ENCODE measurements at regions not wholly inside any gene's neighbourhood (a gene's known extent, or its start where the extent isn't known, plus 50 kb on each side); places are given as distances from the start of the nearest gene placed in this dataset.
"Not testable (repeated sequence)": the region's sequence is repeated elsewhere in the genome, so short reads cannot be mapped to it uniquely, and the experiment has no call there.

- no peak for DNase-seq (ENCODE audit: low read depth)
- TF ChIP-seq CTCF (conservative IDR thresholded peaks at IDR 0.05; ENCODE audit: low read length) = no peak
- H3K4me3 ChIP-seq (ENCODE audit: low read length) = no peak overlapping the region
Observed at GRCh38 chr5:52632281-52632680, 155.4 kb upstream of the ITGA1 start.

GRCh38 chr5:52634171-52634570 is 153.5 kb upstream of the ITGA1 start:
- not testable (repeated sequence) for DNase-seq (ENCODE audit: low read depth); H3K4me3 ChIP-seq (ENCODE audit: low read length)

- no peak overlapping the region for H3K4me3 ChIP-seq (ENCODE audit: low read length)
- DNase-seq (ENCODE audit: low read depth) = no peak
- TF ChIP-seq CTCF (conservative IDR thresholded peaks at IDR 0.05; ENCODE audit: low read length) = no peak
Observed at GRCh38 chr5:52638732-52639131, 149.0 kb upstream of the ITGA1 start.

- H3K4me3 ChIP-seq (ENCODE audit: low read length) = no peak overlapping the region
- DNase-seq (ENCODE audit: low read depth) = no peak
- TF ChIP-seq CTCF (conservative IDR thresholded peaks at IDR 0.05; ENCODE audit: low read length) = no peak
Observed at GRCh38 chr5:52648726-52649125, 139.0 kb upstream of the ITGA1 start.

- no peak for TF ChIP-seq CTCF (conservative IDR thresholded peaks at IDR 0.05; ENCODE audit: low read length)
- H3K4me3 ChIP-seq (ENCODE audit: low read length) = no peak overlapping the region
- DNase-seq (ENCODE audit: low read depth) = no peak
Observed at GRCh38 chr5:52655163-52655562, 132.6 kb upstream of the ITGA1 start.

GRCh38 chr5:52656569-52657246 is 131.0 kb upstream of the ITGA1 start:
- DNase-seq (ENCODE audit: low read depth) = no peak
- no peak for TF ChIP-seq CTCF (conservative IDR thresholded peaks at IDR 0.05; ENCODE audit: low read length)
- H3K4me3 ChIP-seq (ENCODE audit: low read length) = no peak overlapping the region

- H3K4me3 ChIP-seq (ENCODE audit: low read length) = no peak overlapping the region
- peak; percentile 57 for DNase-seq (ENCODE audit: low read depth)
Observed at GRCh38 chr5:52657247-52657645, 130.5 kb upstream of the ITGA1 start.

More at GRCh38 chr5:52657247-52657645, 130.5 kb upstream of the ITGA1 start:
- TF ChIP-seq CTCF (conservative IDR thresholded peaks at IDR 0.05; ENCODE audit: low read length) = peak; percentile 56
